Lower leg skin (tissue), 4 donors: ENCODE measurements at regions not wholly inside any gene's neighbourhood (a gene's known extent, or its start where the extent isn't known, plus 50 kb on each side); places are given as distances from the start of the nearest gene placed in this dataset.

Experiments used
- DNase-seq, 2 donors: peaks; one replicate each; pipeline ENCODE4 v3.0.0-alpha.2; 2019; ENCODE audit warnings: low spot score in 2 of 2
- H3K4me3 ChIP-seq: fragments of 200-600 bp; sonication (generic); 2 replicates; pipeline ENCODE4 v1.5.1; 2017; ENCODE audit warnings: mild to moderate bottlenecking, low read depth; ENCODE audit not compliant: poor library complexity, severe bottlenecking
- CTCF ChIP-seq, 3 donors: fragments of 450-650 bp; IDR thresholded peaks; one replicate each; pipeline ENCODE4 v1.5.1; 2016; ENCODE audit warnings: antibody characterized with exemption in 3 of 3, mild to moderate bottlenecking in 3 of 3, moderate library complexity in 2 of 3
- POLR2A ChIP-seq, 2 donors: fragments of 450-650 bp; IDR thresholded peaks; one replicate each; pipeline ENCODE4 v1.6.1; 2016 to 2017; ENCODE audit warnings: antibody characterized with exemption in 2 of 2, mild to moderate bottlenecking in 1 of 2, moderate library complexity in 1 of 2
- WGBS, 2 donors: methylation state at CpG; one replicate each; pipeline ENCODE4 v1.1.5; 2018; 5-methylcytosine and 5-hydroxymethylcytosine counted together
- intact Hi-C: fragments of 100-400 bp; cut with DNase I; formaldehyde crosslinking; loops from one replicate; pipeline ENCODE4 v1.15.0; 2023; ENCODE audit warnings: low total_unique reads

- intact Hi-C loops = no loop called here
- TF ChIP-seq POLR2A (IDR thresholded peaks at IDR 0.05) (no peak), CTCF (IDR thresholded peaks at IDR 0.05) (no peak)
- H3K4me3 ChIP-seq = no peak overlapping the region
- WGBS, 2 donors = 31 to 35% methylated on average over 2 of the region's 2 CpGs
- no peak for DNase-seq
Measured at GRCh38 chr1:220990427-220991339, 111.4 kb downstream of the HLX start.

GRCh38 chr1:220991506-220991905, 112.3 kb downstream of the HLX start:
- WGBS, 2 donors = 63 to 69% methylated on average over 4 of the region's 4 CpGs
- intact Hi-C loops = no loop called here
- DNase-seq = no peak
- no peak for TF ChIP-seq POLR2A (IDR thresholded peaks at IDR 0.05)
- TF ChIP-seq CTCF (IDR thresholded peaks at IDR 0.05) = no peak
- H3K4me3 ChIP-seq = no peak overlapping the region

GRCh38 chr1:220991959-220992704, 112.9 kb downstream of the HLX start:
- H3K4me3 ChIP-seq = no peak overlapping the region
- intact Hi-C loops = no loop called here
- DNase-seq = no peak
- WGBS, 2 donors = 28 to 45% methylated on average over 13 of the region's 13 CpGs
- TF ChIP-seq CTCF (IDR thresholded peaks at IDR 0.05) = no peak
- no peak for TF ChIP-seq POLR2A (IDR thresholded peaks at IDR 0.05)

GRCh38 chr1:220992705-220993052, 113.4 kb downstream of the HLX start:
- DNase-seq = no peak
- intact Hi-C loops = no loop called here
- WGBS, 2 donors = 45 to 59% methylated on average over 3 of the region's 3 CpGs
- no peak for TF ChIP-seq CTCF (IDR thresholded peaks at IDR 0.05)
- no peak for TF ChIP-seq POLR2A (IDR thresholded peaks at IDR 0.05)
- no peak overlapping the region for H3K4me3 ChIP-seq

- no peak overlapping the region for H3K4me3 ChIP-seq
- intact Hi-C loops = no loop called here
- TF ChIP-seq POLR2A (IDR thresholded peaks at IDR 0.05) (no peak), CTCF (IDR thresholded peaks at IDR 0.05) (no peak)
- no peak for DNase-seq
- WGBS, 2 donors = 87 to 88% methylated on average over 3 of the region's 3 CpGs
Measured at GRCh38 chr1:220994671-220995070, 115.4 kb downstream of the HLX start.
